Activated B cell treated with CpG ODN at 0.5 μM for 24 hours (primary cell): ENCODE measurements at regions not wholly inside any gene's neighbourhood (a gene's known extent, or its start where the extent isn't known, plus 50 kb on each side); places are given as distances from the start of the nearest gene placed in this dataset.

ENCODE experiments used
- ATAC-seq: fragments of 200-7000 bp; cut with Tn5 transposase; one replicate; pipeline ENCODE4 v1.10.0; 2021; ENCODE audit warnings: low read depth, mild to moderate bottlenecking, moderate library complexity
- CTCF ChIA-PET: fragments of 350-600 bp; sonication (Branson Sonifier 250); formaldehyde crosslinking; loops from one replicate; lab custom pipeline; 2021; ENCODE audit warnings: antibody characterized with exemption; lab: Charles Lee
- POLR2A ChIA-PET: fragments of 350-600 bp; sonication (Branson Sonifier 250); formaldehyde crosslinking; loops from one replicate; lab custom pipeline; 2021; ENCODE audit warnings: antibody characterized with exemption; lab: Charles Lee
- DNase-seq: peaks from one replicate; pipeline ENCODE4 v3.0.0; 2022
- H3K27ac Mint-ChIP-seq: one replicate; pipeline ENCODE4 v1.8.0; 2020; ENCODE audit warnings: mixed read lengths
- H3K27me3 Mint-ChIP-seq: one replicate; pipeline ENCODE4 v1.8.0; 2021; ENCODE audit warnings: mixed read lengths
- H3K36me3 Mint-ChIP-seq: one replicate; pipeline ENCODE4 v1.8.0; 2021; ENCODE audit warnings: low read depth, mixed read lengths
- H3K4me1 Mint-ChIP-seq: one replicate; pipeline ENCODE4 v1.8.0; 2021; ENCODE audit warnings: mixed read lengths
- H3K4me3 Mint-ChIP-seq: one replicate; pipeline ENCODE4 v1.8.0; 2020; ENCODE audit warnings: mild to moderate bottlenecking, mixed read lengths
- H3K9me3 Mint-ChIP-seq: one replicate; pipeline ENCODE4 v1.8.0; 2020; ENCODE audit warnings: mixed read lengths
- CTCF ChIP-seq: fragments of 200-600 bp; IDR thresholded peaks from one replicate; pipeline ENCODE4 v1.8.0; 2022; ENCODE audit warnings: antibody characterized with exemption, mild to moderate bottlenecking
- intact Hi-C: fragments of 100-400 bp; cut with micrococcal nuclease; formaldehyde crosslinking; loops from one replicate; pipeline ENCODE4 v1.15.1; 2024

GRCh38 chr7:145978769-145979168, 137.8 kb upstream of the CNTNAP2 start:
- H3K4me1 Mint-ChIP-seq: no peaks in the 10 kb centered on the region
- TF ChIP-seq CTCF: no peak
- ChIA-PET POLR2A (no interaction called here), CTCF (no interaction called here)
- peaks cover 3% of the 10 kb centered on the region for H3K9me3 Mint-ChIP-seq
- no peak overlapping the region for H3K27ac Mint-ChIP-seq
- DNase-seq: no peak
- no peak for ATAC-seq
- H3K27me3 Mint-ChIP-seq: no peaks in the 10 kb centered on the region
- H3K4me3 Mint-ChIP-seq: no peak overlapping the region
- no peaks in the 10 kb centered on the region for H3K36me3 Mint-ChIP-seq
- intact Hi-C loops: no loop called here

- Mint-ChIP-seq H3K27me3 (no peaks in the 10 kb centered on the region), H3K36me3 (no peaks in the 10 kb centered on the region), H3K4me3 (no peak overlapping the region), H3K27ac (no peak overlapping the region), H3K9me3 (peaks cover 3% of the 10 kb centered on the region), H3K4me1 (no peaks in the 10 kb centered on the region)
- TF ChIP-seq CTCF: no peak
- DNase-seq: no peak
- ChIA-PET POLR2A (no interaction called here), CTCF (no interaction called here)
- intact Hi-C loops: no loop called here
- no peak for ATAC-seq
Observed at GRCh38 chr7:145959981-145960380, 156.6 kb upstream of the CNTNAP2 start.

GRCh38 chr7:145957160-145957890, 159.3 kb upstream of the CNTNAP2 start:
- DNase-seq: no peak
- Mint-ChIP-seq H3K27ac (no peak overlapping the region), H3K4me1 (no peaks in the 10 kb centered on the region), H3K27me3 (no peaks in the 10 kb centered on the region), H3K9me3 (peaks cover 2% of the 10 kb centered on the region), H3K4me3 (no peak overlapping the region), H3K36me3 (no peaks in the 10 kb centered on the region)
- TF ChIP-seq CTCF: no peak
- CTCF ChIA-PET: no interaction called here
- ATAC-seq: no peak
- intact Hi-C loops: no loop called here
- POLR2A ChIA-PET: no interaction called here

GRCh38 chr7:145951566-145951965, 165.0 kb upstream of the CNTNAP2 start:
- no peak overlapping the region for H3K4me3 Mint-ChIP-seq
- no peaks in the 10 kb centered on the region for H3K4me1 Mint-ChIP-seq
- no peaks in the 10 kb centered on the region for H3K36me3 Mint-ChIP-seq
- no peak for TF ChIP-seq CTCF
- ATAC-seq: no peak
- DNase-seq: no peak
- no peak overlapping the region for H3K27ac Mint-ChIP-seq
- peaks cover 9% of the 10 kb centered on the region for H3K9me3 Mint-ChIP-seq
- H3K27me3 Mint-ChIP-seq: no peaks in the 10 kb centered on the region
- POLR2A ChIA-PET: no interaction called here
- CTCF ChIA-PET: no interaction called here
- intact Hi-C loops: no loop called here

- TF ChIP-seq CTCF: no peak
- no peaks in the 10 kb centered on the region for H3K27me3 Mint-ChIP-seq
- no peak overlapping the region for H3K4me3 Mint-ChIP-seq
- intact Hi-C loops: no loop called here
- ChIA-PET POLR2A (no interaction called here), CTCF (no interaction called here)
- H3K27ac Mint-ChIP-seq: no peak overlapping the region
- ATAC-seq (no peak), DNase-seq (no peak)
- H3K9me3 Mint-ChIP-seq: peaks cover 10% of the 10 kb centered on the region
- H3K4me1 Mint-ChIP-seq: no peaks in the 10 kb centered on the region
- H3K36me3 Mint-ChIP-seq: no peaks in the 10 kb centered on the region
Observed at GRCh38 chr7:145928937-145929336, 187.7 kb upstream of the CNTNAP2 start.
